ENCODE measurements at regions not wholly inside any gene's neighbourhood (a gene's known extent, or its start where the extent isn't known, plus 50 kb on each side); places are given as distances from the start of the nearest gene placed in this dataset.

DNA sequence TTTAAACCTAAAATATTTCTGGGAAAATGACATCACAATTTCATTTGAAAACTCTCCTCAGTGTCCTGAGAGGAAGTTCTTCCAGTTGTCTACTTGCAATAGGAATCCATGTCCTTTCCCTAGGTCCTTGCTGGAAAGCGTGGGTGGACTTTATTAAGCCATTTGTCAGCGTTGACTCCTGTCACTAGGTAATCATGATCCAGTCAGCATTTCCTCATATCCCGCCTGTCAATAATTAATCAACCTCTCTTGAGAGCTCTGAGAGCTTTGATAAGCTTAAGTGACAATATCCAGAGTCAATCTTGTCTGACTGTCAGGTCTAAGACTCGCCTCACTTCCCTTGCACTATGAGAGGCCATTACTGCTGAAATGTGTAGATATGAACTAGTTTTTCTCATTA lies 107.2 kb upstream of the SLIT3 start:
- ATAC-seq (ENCODE audit: low FRiP score in 2 of 2) (no peak), DNase-seq (no peak)
- WGBS, 2 donors = 62 to 67% methylated on average over 4 of the region's 4 CpGs
- TF ChIP-seq EP300 (IDR thresholded peaks at IDR 0.05) (no peak), POLR2A (IDR thresholded peaks at IDR 0.05) (no peak), POLR2AphosphoS5 (IDR thresholded peaks at IDR 0.05) (no peak)
- TF ChIP-seq, protein P1, sequence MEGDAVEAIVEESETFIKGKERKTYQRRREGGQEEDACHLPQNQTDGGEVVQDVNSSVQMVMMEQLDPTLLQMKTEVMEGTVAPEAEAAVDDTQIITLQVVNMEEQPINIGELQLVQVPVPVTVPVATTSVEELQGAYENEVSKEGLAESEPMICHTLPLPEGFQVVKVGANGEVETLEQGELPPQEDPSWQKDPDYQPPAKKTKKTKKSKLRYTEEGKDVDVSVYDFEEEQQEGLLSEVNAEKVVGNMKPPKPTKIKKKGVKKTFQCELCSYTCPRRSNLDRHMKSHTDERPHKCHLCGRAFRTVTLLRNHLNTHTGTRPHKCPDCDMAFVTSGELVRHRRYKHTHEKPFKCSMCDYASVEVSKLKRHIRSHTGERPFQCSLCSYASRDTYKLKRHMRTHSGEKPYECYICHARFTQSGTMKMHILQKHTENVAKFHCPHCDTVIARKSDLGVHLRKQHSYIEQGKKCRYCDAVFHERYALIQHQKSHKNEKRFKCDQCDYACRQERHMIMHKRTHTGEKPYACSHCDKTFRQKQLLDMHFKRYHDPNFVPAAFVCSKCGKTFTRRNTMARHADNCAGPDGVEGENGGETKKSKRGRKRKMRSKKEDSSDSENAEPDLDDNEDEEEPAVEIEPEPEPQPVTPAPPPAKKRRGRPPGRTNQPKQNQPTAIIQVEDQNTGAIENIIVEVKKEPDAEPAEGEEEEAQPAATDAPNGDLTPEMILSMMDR (IDR thresholded peaks at IDR 0.05) = no peak
- no peaks in the 10 kb centered on the region for H3K27me3 ChIP-seq
- no peaks in the 10 kb centered on the region for H3K9me3 ChIP-seq
- H3K36me3 ChIP-seq = no peaks in the 10 kb centered on the region
- no peak overlapping the region for H3K27ac ChIP-seq
- H3K4me3 ChIP-seq = no peak overlapping the region
- H3K4me1 ChIP-seq = no peaks in the 10 kb centered on the region

DNA sequence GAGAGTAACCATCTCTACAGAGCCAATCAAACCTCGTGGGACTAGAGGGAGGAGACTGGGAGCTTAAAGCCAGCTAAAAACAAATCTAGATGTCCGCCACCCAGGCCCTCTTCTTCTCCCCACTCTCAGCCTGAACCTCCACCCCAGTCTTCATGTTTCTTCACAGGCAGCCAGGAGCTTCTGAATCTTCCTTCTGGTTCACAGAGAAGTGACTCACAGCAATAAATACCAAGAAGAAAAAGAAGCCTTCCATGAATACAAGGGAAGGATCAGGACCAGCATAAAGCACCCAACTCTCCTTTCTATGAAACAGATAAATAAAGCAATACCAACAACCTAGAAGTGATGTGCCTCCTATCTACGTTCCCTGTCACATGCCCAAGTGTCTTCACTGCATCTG lies 103.3 kb upstream of the SLIT3 start:
- TF ChIP-seq POLR2A (IDR thresholded peaks at IDR 0.05) (no peak), POLR2AphosphoS5 (IDR thresholded peaks at IDR 0.05) (no peak), EP300 (IDR thresholded peaks at IDR 0.05) (no peak)
- TF ChIP-seq, protein P1 (IDR thresholded peaks at IDR 0.05) = no peak
- no peaks in the 10 kb centered on the region for H3K9me3 ChIP-seq
- H3K4me3 ChIP-seq = no peak overlapping the region
- WGBS, 2 donors = 62 to 67% methylated on average over 3 of the region's 3 CpGs
- no peaks in the 10 kb centered on the region for H3K36me3 ChIP-seq
- DNase-seq = no peak
- H3K27me3 ChIP-seq = no peaks in the 10 kb centered on the region
- H3K4me1 ChIP-seq = no peaks in the 10 kb centered on the region
- H3K27ac ChIP-seq = no peak overlapping the region
- no peak for ATAC-seq (ENCODE audit: low FRiP score in 2 of 2)

DNA sequence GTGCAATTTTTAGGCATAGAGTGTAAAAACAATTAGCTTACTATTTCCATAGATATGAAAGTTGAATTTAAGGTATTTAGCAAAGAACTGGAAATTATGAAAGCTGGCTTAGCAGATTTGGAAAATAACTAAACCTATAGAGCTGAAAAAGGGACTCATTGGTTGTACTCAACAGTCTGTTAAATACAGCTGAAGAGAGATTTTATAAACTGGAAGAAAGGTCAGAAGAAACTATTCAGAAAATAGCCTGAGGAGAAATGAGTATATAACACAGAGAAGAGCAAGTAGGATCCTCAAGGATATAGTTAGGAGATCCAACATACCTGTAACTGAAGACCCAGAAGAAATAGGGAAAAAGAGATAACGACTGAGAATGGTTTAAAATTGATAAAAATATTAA lies 97.6 kb upstream of the SLIT3 start:
- no peaks in the 10 kb centered on the region for H3K4me1 ChIP-seq
- DNase-seq (no peak), ATAC-seq (ENCODE audit: low FRiP score in 2 of 2) (no peak)
- no peaks in the 10 kb centered on the region for H3K27me3 ChIP-seq
- no peaks in the 10 kb centered on the region for H3K9me3 ChIP-seq
- 71 to 83% methylated on average over 1 of the region's 1 CpG for WGBS, 2 donors
- H3K4me3 ChIP-seq = no peak overlapping the region
- TF ChIP-seq, protein P1 (IDR thresholded peaks at IDR 0.05) = no peak
- TF ChIP-seq POLR2AphosphoS5 (IDR thresholded peaks at IDR 0.05) (no peak), EP300 (IDR thresholded peaks at IDR 0.05) (no peak), POLR2A (IDR thresholded peaks at IDR 0.05) (no peak)
- no peaks in the 10 kb centered on the region for H3K36me3 ChIP-seq
- no peak overlapping the region for H3K27ac ChIP-seq

DNA sequence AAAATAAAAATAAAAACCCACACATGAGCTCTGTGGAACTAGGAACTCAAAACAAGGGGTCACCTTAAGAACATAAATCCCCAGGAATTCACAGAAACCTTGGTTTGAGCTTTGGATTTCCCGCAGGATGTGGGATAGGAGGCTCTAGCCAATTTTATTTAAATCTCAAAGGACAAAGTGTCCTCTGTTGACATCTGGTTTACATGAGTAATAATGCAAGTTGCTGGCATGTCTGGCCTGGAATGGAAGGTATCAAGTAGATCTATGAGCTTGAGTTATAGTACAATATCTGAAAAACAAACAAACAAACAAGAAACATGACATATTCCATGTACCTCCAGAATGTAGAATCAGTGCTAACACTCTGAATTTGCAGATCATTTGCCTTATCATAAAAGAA lies 94.2 kb upstream of the SLIT3 start:
- Histone ChIP-seq H3K9me3 (no peaks in the 10 kb centered on the region), H3K4me3 (no peak overlapping the region)
- ATAC-seq (ENCODE audit: low FRiP score in 2 of 2) = no peak

DNA sequence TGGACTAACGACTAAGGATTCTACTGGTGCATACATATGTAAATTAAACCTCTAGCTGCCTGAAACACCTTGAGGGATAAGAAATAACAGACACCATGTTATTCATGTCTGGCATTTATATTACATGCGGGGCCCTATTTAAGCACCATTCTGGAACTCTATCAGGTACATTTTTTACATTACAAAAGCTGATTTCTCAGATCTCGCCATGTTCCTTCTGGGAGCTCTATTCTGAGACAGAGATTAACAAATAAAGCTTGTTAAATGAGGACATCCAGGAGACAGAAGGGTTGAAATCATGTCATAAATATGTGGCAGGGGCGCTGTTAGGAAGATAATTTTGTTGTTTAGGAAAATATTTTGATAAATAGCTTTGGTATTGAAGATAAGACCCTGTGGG lies 93.4 kb upstream of the SLIT3 start:
- H3K36me3 ChIP-seq = no peaks in the 10 kb centered on the region
- H3K4me3 ChIP-seq = no peak overlapping the region
- no peaks in the 10 kb centered on the region for H3K9me3 ChIP-seq
- no peak for DNase-seq
- no peaks in the 10 kb centered on the region for H3K27me3 ChIP-seq
- H3K4me1 ChIP-seq = no peaks in the 10 kb centered on the region
- no peak for ATAC-seq (ENCODE audit: low FRiP score in 2 of 2)
- TF ChIP-seq EP300 (IDR thresholded peaks at IDR 0.05) = no peak
- WGBS, 2 donors = 77 to 79% methylated on average over 4 of the region's 4 CpGs
- no peak overlapping the region for H3K27ac ChIP-seq

More for the DNA sequence above, 94.2 kb upstream of the SLIT3 start:
- H3K27me3 ChIP-seq = no peaks in the 10 kb centered on the region
- H3K36me3 ChIP-seq = no peaks in the 10 kb centered on the region
- no peaks in the 10 kb centered on the region for H3K4me1 ChIP-seq
- no peak overlapping the region for H3K27ac ChIP-seq
- 91 to 94% methylated on average over 1 of the region's 1 CpG for WGBS, 2 donors
- TF ChIP-seq POLR2A (IDR thresholded peaks at IDR 0.05) (no peak), POLR2AphosphoS5 (IDR thresholded peaks at IDR 0.05) (no peak), EP300 (IDR thresholded peaks at IDR 0.05) (no peak)
- TF ChIP-seq, protein P1 (IDR thresholded peaks at IDR 0.05) = no peak
- no peak for DNase-seq
